Left ventricle myocardium superior (tissue), 1 donor: ENCODE measurements at regions not wholly inside any gene's neighbourhood (a gene's known extent, or its start where the extent isn't known, plus 50 kb on each side); places are given as distances from the start of the nearest gene placed in this dataset.
"Not testable (repeated sequence)": the region's sequence is repeated elsewhere in the genome, so short reads cannot be mapped to it uniquely, and the experiment has no call there.

Experiments used
- ATAC-seq: fragments of 200-7000 bp; cut with Tn5 transposase; one replicate; pipeline ENCODE4 v1.9.1; 2020; ENCODE audit warnings: mild to moderate bottlenecking, moderate library complexity
- DNase-seq: peaks from one replicate; pipeline ENCODE4 v3.0.0-alpha.2; 2020
- intact Hi-C: fragments of 100-400 bp; cut with micrococcal nuclease; formaldehyde crosslinking; loops from one replicate; pipeline ENCODE4 v1.11.0; 2022
- donor health status: DM: no; HTN: yes; CAD: no; lungs with severe emphysema.

- intact Hi-C loops, DNase-seq, ATAC-seq: not testable (repeated sequence)
These were observed 676.7 kb downstream of the SPATA31A6 start for GRCh38 chr9:42860133-42860532.

- ATAC-seq, intact Hi-C loops, DNase-seq: not testable (repeated sequence)
These were observed 679.0 kb downstream of the SPATA31A6 start for GRCh38 chr9:42862465-42862864.
